SK-N-SH treated with all-trans-retinoic acid at 6 μM for 48 hours (cell line): ENCODE measurements at regions not wholly inside any gene's neighbourhood (a gene's known extent, or its start where the extent isn't known, plus 50 kb on each side); places are given as distances from the start of the nearest gene placed in this dataset.

Experiments
- ATAC-seq: fragments of 200-7000 bp; cut with Tn5 transposase; 3 replicates; pipeline ENCODE4 v1.9.1; 2020; ENCODE audit warnings: mild to moderate bottlenecking, moderate library complexity
- ARNTL ChIP-seq: fragments of 450-650 bp; formaldehyde crosslinking; IDR thresholded peaks from 2 replicates; pipeline ENCODE4 v1.5.0; 2020; ENCODE audit warnings: low read depth, mild to moderate bottlenecking, moderate library complexity, borderline replicate concordance
- BACH2 ChIP-seq: fragments of 250-450 bp; sonication (Bioruptor Pico); IDR thresholded peaks from 2 replicates; pipeline ENCODE4 v1.9.0; 2021; ENCODE audit warnings: mild to moderate bottlenecking, borderline replicate concordance
- CSDC2 ChIP-seq: fragments of 250-450 bp; sonication (Bioruptor Pico); IDR thresholded peaks from 2 replicates; pipeline ENCODE4 v1.5.0; 2020; ENCODE audit warnings: mild to moderate bottlenecking, moderate library complexity
- ESRRG ChIP-seq: fragments of 250-450 bp; sonication (Bioruptor Pico); IDR thresholded peaks from 2 replicates; pipeline ENCODE4 v1.6.1; 2021; ENCODE audit warnings: mild to moderate bottlenecking
- GLIS3 ChIP-seq: fragments of 250-450 bp; sonication (Bioruptor Pico); IDR thresholded peaks from 2 replicates; pipeline ENCODE4 v1.5.0; 2020; ENCODE audit warnings: mild to moderate bottlenecking, moderate library complexity
- ISL1 ChIP-seq: fragments of 250-450 bp; sonication (Bioruptor Pico); IDR thresholded peaks from 2 replicates; pipeline ENCODE4 v2.1.2; 2022; ENCODE audit warnings: mild to moderate bottlenecking, moderate library complexity
- OSR1 ChIP-seq: fragments of 250-450 bp; sonication (Bioruptor Pico); IDR thresholded peaks from 2 replicates; pipeline ENCODE4 v1.8.0; 2022; ENCODE audit warnings: moderate library complexity, mild to moderate bottlenecking, inconsistent platforms
- PPARA ChIP-seq: fragments of 250-450 bp; sonication (Bioruptor Pico); IDR thresholded peaks from 2 replicates; pipeline ENCODE4 v1.5.0; 2020; ENCODE audit warnings: mild to moderate bottlenecking, borderline replicate concordance
- RARB ChIP-seq: fragments of 250-450 bp; sonication (Bioruptor Pico); IDR thresholded peaks from 2 replicates; pipeline ENCODE4 v1.8.0; 2021; ENCODE audit warnings: mild to moderate bottlenecking, moderate library complexity
- TCF4 ChIP-seq: fragments of 250-450 bp; sonication (Bioruptor Pico); IDR thresholded peaks from 2 replicates; pipeline ENCODE4 v1.8.0; 2021; ENCODE audit warnings: mild to moderate bottlenecking, moderate library complexity, borderline replicate concordance
- TOX ChIP-seq: fragments of 250-450 bp; sonication (Bioruptor Pico); IDR thresholded peaks from 2 replicates; pipeline ENCODE4 v1.8.0; 2021; ENCODE audit warnings: mild to moderate bottlenecking, moderate library complexity, borderline replicate concordance
- ZC3H10 ChIP-seq: fragments of 250-450 bp; sonication (Bioruptor Pico); IDR thresholded peaks from 2 replicates; pipeline ENCODE4 v1.5.1; 2021; ENCODE audit warnings: mild to moderate bottlenecking, moderate library complexity
- ZFP3 ChIP-seq: fragments of 250-450 bp; sonication (Bioruptor Pico); IDR thresholded peaks from 2 replicates; pipeline ENCODE4 v1.5.0; 2020; ENCODE audit warnings: mild to moderate bottlenecking, moderate library complexity
- ZFP30 ChIP-seq: fragments of 450-650 bp; formaldehyde crosslinking; IDR thresholded peaks from 2 replicates; pipeline ENCODE4 v1.5.0; 2022; ENCODE audit warnings: mild to moderate bottlenecking, moderate library complexity
- ZNF565 ChIP-seq: fragments of 450-650 bp; formaldehyde crosslinking; conservative IDR thresholded peaks from 2 replicates; pipeline ENCODE4 v1.5.0; 2020; ENCODE audit warnings: low read depth, mild to moderate bottlenecking, moderate library complexity
- TF ChIP-seq, protein P1 (sequence below): fragments of 250-450 bp; sonication (Bioruptor Pico); IDR thresholded peaks from 2 replicates; pipeline ENCODE4 v1.5.0; 2020; ENCODE audit warnings: mild to moderate bottlenecking, moderate library complexity
- TF ChIP-seq, protein P2 (sequence below): fragments of 250-450 bp; sonication (Bioruptor Pico); IDR thresholded peaks from 2 replicates; pipeline ENCODE4 v1.5.1; 2020; ENCODE audit warnings: low read depth, mild to moderate bottlenecking, moderate library complexity
- TF ChIP-seq, protein P3 (sequence below): fragments of 250-450 bp; sonication (Bioruptor Pico); IDR thresholded peaks from 2 replicates; pipeline ENCODE4 v1.8.0; 2020; ENCODE audit warnings: mild to moderate bottlenecking, moderate library complexity, borderline replicate concordance
- TF ChIP-seq, protein P4 (sequence below): fragments of 250-450 bp; sonication (Bioruptor Pico); IDR thresholded peaks from 2 replicates; pipeline ENCODE4 v1.5.1; 2021; ENCODE audit warnings: mild to moderate bottlenecking, moderate library complexity
- TF ChIP-seq, protein P5 (sequence below): fragments of 250-450 bp; sonication (Bioruptor Pico); IDR thresholded peaks from 2 replicates; pipeline ENCODE4 v1.8.0; 2021; ENCODE audit warnings: low read depth, mild to moderate bottlenecking, moderate library complexity, borderline replicate concordance

DNA sequence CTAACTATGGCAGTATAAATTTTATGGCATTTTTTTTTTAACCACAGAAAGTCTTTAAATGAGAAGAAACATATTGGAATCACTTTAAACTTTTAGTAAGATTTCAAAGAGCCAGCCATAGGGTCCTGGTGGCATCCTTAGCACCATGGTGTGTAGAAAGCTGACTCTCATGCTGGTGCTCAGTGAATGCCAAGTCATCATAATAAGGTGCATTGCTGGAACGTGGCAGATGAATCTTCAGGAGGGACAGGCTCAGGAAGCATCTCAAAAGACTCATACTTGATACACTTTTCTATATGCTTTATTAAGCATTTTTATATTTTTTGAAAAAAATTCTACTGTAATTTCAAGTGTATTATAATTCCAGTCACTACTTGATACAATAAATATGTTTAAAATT lies 274.2 kb downstream of the ZIC4 start (continued):
- TF ChIP-seq, protein P1, sequence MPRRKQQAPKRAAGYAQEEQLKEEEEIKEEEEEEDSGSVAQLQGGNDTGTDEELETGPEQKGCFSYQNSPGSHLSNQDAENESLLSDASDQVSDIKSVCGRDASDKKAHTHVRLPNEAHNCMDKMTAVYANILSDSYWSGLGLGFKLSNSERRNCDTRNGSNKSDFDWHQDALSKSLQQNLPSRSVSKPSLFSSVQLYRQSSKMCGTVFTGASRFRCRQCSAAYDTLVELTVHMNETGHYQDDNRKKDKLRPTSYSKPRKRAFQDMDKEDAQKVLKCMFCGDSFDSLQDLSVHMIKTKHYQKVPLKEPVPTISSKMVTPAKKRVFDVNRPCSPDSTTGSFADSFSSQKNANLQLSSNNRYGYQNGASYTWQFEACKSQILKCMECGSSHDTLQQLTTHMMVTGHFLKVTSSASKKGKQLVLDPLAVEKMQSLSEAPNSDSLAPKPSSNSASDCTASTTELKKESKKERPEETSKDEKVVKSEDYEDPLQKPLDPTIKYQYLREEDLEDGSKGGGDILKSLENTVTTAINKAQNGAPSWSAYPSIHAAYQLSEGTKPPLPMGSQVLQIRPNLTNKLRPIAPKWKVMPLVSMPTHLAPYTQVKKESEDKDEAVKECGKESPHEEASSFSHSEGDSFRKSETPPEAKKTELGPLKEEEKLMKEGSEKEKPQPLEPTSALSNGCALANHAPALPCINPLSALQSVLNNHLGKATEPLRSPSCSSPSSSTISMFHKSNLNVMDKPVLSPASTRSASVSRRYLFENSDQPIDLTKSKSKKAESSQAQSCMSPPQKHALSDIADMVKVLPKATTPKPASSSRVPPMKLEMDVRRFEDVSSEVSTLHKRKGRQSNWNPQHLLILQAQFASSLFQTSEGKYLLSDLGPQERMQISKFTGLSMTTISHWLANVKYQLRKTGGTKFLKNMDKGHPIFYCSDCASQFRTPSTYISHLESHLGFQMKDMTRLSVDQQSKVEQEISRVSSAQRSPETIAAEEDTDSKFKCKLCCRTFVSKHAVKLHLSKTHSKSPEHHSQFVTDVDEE (CRISPR knock-in tag) = no peak
- no peak for TF ChIP-seq PPARA (CRISPR knock-in tag)

DNA sequence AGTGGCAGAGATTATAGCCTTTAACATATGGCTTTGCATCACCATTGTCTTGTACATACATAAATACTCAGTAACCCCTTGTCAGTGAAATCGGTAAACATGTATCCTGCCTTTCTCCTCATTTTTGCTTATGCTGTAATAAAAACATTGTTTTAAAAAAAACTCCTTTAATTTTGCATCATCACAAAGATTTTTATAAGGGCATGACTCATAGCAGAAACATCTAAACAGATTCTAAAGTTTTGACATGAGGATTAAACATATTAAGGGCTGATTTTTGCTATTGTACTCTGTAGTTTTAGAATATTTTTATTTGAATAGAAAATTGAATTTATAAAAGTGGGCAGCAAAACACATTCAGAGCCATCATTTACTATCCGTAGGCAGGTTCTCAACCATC lies 275.9 kb downstream of the ZIC4 start:
- ATAC-seq = no peak
- TF ChIP-seq PPARA (CRISPR knock-in tag) (no peak), ZFP30 (CRISPR knock-in tag) (no peak), GLIS3 (CRISPR knock-in tag) (no peak), ISL1 (CRISPR knock-in tag) (no peak), ESRRG (CRISPR knock-in tag) (no peak), ZC3H10 (CRISPR knock-in tag) (no peak), TOX (no peak), BACH2 (CRISPR knock-in tag) (no peak), OSR1 (CRISPR knock-in tag) (no peak), ZNF565 (CRISPR knock-in tag) (no peak), ZFP3 (no peak), RARB (CRISPR knock-in tag) (no peak), ARNTL (CRISPR knock-in tag) (no peak), TCF4 (no peak), CSDC2 (no peak)
- TF ChIP-seq, protein P2, sequence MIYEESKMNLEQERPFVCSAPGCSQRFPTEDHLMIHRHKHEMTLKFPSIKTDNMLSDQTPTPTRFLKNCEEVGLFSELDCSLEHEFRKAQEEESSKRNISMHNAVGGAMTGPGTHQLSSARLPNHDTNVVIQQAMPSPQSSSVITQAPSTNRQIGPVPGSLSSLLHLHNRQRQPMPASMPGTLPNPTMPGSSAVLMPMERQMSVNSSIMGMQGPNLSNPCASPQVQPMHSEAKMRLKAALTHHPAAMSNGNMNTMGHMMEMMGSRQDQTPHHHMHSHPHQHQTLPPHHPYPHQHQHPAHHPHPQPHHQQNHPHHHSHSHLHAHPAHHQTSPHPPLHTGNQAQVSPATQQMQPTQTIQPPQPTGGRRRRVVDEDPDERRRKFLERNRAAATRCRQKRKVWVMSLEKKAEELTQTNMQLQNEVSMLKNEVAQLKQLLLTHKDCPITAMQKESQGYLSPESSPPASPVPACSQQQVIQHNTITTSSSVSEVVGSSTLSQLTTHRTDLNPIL (CRISPR knock-in tag) = no peak
- TF ChIP-seq, protein P1 (CRISPR knock-in tag) = no peak
- TF ChIP-seq, protein P3, sequence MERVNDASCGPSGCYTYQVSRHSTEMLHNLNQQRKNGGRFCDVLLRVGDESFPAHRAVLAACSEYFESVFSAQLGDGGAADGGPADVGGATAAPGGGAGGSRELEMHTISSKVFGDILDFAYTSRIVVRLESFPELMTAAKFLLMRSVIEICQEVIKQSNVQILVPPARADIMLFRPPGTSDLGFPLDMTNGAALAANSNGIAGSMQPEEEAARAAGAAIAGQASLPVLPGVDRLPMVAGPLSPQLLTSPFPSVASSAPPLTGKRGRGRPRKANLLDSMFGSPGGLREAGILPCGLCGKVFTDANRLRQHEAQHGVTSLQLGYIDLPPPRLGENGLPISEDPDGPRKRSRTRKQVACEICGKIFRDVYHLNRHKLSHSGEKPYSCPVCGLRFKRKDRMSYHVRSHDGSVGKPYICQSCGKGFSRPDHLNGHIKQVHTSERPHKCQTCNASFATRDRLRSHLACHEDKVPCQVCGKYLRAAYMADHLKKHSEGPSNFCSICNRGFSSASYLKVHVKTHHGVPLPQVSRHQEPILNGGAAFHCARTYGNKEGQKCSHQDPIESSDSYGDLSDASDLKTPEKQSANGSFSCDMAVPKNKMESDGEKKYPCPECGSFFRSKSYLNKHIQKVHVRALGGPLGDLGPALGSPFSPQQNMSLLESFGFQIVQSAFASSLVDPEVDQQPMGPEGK (CRISPR knock-in tag) = no peak
- TF ChIP-seq, protein P4, sequence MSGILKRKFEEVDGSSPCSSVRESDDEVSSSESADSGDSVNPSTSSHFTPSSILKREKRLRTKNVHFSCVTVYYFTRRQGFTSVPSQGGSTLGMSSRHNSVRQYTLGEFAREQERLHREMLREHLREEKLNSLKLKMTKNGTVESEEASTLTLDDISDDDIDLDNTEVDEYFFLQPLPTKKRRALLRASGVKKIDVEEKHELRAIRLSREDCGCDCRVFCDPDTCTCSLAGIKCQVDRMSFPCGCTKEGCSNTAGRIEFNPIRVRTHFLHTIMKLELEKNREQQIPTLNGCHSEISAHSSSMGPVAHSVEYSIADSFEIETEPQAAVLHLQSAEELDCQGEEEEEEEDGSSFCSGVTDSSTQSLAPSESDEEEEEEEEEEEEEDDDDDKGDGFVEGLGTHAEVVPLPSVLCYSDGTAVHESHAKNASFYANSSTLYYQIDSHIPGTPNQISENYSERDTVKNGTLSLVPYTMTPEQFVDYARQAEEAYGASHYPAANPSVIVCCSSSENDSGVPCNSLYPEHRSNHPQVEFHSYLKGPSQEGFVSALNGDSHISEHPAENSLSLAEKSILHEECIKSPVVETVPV (CRISPR knock-in tag) = no peak
- TF ChIP-seq, protein P5, sequence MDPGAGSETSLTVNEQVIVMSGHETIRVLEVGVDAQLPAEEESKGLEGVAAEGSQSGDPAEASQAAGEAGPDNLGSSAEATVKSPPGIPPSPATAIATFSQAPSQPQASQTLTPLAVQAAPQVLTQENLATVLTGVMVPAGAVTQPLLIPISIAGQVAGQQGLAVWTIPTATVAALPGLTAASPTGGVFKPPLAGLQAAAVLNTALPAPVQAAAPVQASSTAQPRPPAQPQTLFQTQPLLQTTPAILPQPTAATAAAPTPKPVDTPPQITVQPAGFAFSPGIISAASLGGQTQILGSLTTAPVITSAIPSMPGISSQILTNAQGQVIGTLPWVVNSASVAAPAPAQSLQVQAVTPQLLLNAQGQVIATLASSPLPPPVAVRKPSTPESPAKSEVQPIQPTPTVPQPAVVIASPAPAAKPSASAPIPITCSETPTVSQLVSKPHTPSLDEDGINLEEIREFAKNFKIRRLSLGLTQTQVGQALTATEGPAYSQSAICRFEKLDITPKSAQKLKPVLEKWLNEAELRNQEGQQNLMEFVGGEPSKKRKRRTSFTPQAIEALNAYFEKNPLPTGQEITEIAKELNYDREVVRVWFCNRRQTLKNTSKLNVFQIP = no peak
